ENCODE measurements at regions not wholly inside any gene's neighbourhood (a gene's known extent, or its start where the extent isn't known, plus 50 kb on each side); places are given as distances from the start of the nearest gene placed in this dataset.

- TF ChIP-seq CTCF (conservative IDR thresholded peaks at IDR 0.05 in 1 of 2, IDR thresholded peaks at IDR 0.05 in 1 of 2; ENCODE audit: extremely low read depth in 1 of 2, insufficient read depth in 1 of 2, low read depth in 1 of 2, low read length in 2 of 2) (no peak), EZH2 (IDR thresholded peaks at IDR 0.05; ENCODE audit: borderline replicate concordance, low read length) (no peak)
These were observed 295.1 kb downstream of the NEBL start for GRCh38 chr10:20601941-20602461.

All from mammary epithelial cell (primary cell).